Cardiac fibroblast (primary cell): ENCODE measurements at regions not wholly inside any gene's neighbourhood (a gene's known extent, or its start where the extent isn't known, plus 50 kb on each side); places are given as distances from the start of the nearest gene placed in this dataset.
A peak's percentile ranks its signal among the peaks of the same experiment; 100 is the strongest.

Experiments
- DNase-seq, 2 donors: peaks; one replicate each; pipeline versions ENCODE4 v3.0.0 to v3.0.0-alpha.2; 2010; ENCODE audit warnings: low read depth in 2 of 2
- H3K4me3 ChIP-seq, 2 donors: replicated peaks in 1 of 2; 1 replicate in 1 of 2; 2 replicates in 1 of 2; pipeline ENCODE4 v1.5.1; 2011; ENCODE audit warnings: low read depth in 2 of 2, low read length in 2 of 2, mild to moderate bottlenecking in 2 of 2, moderate library complexity in 1 of 2
- TF ChIP-seq, protein P1 (sequence below): IDR thresholded peaks from one replicate; pipeline ENCODE4 v1.5.1; 2011; ENCODE audit warnings: low read depth, mild to moderate bottlenecking, low read length, inconsistent platforms

- H3K4me3 ChIP-seq: no peak overlapping the region
- TF ChIP-seq, protein P1, sequence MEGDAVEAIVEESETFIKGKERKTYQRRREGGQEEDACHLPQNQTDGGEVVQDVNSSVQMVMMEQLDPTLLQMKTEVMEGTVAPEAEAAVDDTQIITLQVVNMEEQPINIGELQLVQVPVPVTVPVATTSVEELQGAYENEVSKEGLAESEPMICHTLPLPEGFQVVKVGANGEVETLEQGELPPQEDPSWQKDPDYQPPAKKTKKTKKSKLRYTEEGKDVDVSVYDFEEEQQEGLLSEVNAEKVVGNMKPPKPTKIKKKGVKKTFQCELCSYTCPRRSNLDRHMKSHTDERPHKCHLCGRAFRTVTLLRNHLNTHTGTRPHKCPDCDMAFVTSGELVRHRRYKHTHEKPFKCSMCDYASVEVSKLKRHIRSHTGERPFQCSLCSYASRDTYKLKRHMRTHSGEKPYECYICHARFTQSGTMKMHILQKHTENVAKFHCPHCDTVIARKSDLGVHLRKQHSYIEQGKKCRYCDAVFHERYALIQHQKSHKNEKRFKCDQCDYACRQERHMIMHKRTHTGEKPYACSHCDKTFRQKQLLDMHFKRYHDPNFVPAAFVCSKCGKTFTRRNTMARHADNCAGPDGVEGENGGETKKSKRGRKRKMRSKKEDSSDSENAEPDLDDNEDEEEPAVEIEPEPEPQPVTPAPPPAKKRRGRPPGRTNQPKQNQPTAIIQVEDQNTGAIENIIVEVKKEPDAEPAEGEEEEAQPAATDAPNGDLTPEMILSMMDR: no peak
- DNase-seq: peak in 1 of 2 donors; percentile 83
Measured at GRCh38 chr10:33386926-33387325, 52.5 kb upstream of the NRP1 start.

DNA sequence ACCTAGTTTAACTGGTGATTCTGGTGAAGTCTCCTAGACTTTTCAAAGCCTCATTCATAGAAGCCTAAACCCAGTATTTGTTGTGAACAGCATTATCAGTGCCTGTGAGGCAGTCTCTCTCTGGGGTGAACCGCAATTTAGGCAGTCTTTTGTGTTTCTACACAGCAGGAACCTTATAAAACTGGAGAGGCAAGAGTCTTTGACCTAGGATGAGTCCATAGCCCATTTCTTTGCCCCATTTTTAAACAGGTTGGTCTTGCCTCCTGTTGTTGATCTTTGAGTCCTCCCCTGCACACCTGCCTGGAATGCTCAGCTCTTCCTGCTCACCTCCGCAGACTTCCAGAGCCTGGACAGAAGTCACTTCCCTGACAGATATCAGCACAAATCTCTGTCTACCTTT, 51.2 kb upstream of the NRP1 start:
- TF ChIP-seq, protein P1: no peak

GRCh38 chr10:33385015-33385414, 50.5 kb upstream of the NRP1 start:
- no peak overlapping the region for H3K4me3 ChIP-seq
- TF ChIP-seq, protein P1: no peak
- no peak for DNase-seq

More for the DNA sequence above, 51.2 kb upstream of the NRP1 start:
- DNase-seq: no peak
- H3K4me3 ChIP-seq: no peak overlapping the region
